ENCODE measurements at regions not wholly inside any gene's neighbourhood (a gene's known extent, or its start where the extent isn't known, plus 50 kb on each side); places are given as distances from the start of the nearest gene placed in this dataset.

DNA sequence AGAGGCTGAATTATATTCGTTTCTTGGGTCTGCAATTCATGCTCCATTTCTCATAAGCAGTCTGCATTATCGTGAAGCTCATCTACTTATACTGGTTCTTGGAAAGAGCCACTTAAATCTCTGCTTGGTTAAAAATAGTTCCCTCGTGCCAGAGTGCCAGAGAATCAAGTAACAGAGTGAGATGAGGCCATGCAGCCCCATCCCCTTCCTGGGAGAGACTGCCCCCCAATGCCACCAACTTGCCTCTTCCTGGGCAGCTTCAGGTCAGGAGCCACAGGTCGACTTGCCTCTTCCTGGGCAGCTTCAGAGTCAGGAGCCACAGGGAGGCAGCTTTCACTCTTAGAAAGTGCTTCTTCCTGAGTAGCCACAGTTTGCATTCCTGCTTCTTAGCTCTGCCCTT, 223.9 kb upstream of the ZBED5 start (continued):
- TF ChIP-seq, protein P1, sequence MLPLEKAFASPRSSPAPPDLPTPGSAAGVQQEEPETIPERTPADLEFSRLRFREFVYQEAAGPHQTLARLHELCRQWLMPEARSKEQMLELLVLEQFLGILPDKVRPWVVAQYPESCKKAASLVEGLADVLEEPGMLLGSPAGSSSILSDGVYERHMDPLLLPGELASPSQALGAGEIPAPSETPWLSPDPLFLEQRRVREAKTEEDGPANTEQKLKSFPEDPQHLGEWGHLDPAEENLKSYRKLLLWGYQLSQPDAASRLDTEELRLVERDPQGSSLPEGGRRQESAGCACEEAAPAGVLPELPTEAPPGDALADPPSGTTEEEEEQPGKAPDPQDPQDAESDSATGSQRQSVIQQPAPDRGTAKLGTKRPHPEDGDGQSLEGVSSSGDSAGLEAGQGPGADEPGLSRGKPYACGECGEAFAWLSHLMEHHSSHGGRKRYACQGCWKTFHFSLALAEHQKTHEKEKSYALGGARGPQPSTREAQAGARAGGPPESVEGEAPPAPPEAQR (CRISPR knock-in tag; IDR thresholded peaks at IDR 0.05), result no peak
- TF ChIP-seq ZNF317 (CRISPR knock-in tag; IDR thresholded peaks at IDR 0.05; ENCODE audit: borderline replicate concordance, low read depth) (no peak), ZBTB21 (CRISPR knock-in tag; IDR thresholded peaks at IDR 0.05; ENCODE audit: borderline replicate concordance) (no peak)

GRCh38 chr11:11081288-11081687, 223.4 kb upstream of the ZBED5 start:
- TF ChIP-seq KAT7 (CRISPR knock-in tag; IDR thresholded peaks at IDR 0.05; ENCODE audit: borderline replicate concordance) (no peak), NFYB (CRISPR knock-in tag; conservative IDR thresholded peaks at IDR 0.05; ENCODE audit: low read depth) (no peak), GRHL2 (CRISPR knock-in tag; IDR thresholded peaks at IDR 0.05; ENCODE audit: insufficient replicate concordance, severe bottlenecking) (no peak), ETV6 (CRISPR knock-in tag; IDR thresholded peaks at IDR 0.05) (0 out of 2 replicates have a peak, but pooled peaks have one; percentile 35)
- TF ChIP-seq, protein P2, sequence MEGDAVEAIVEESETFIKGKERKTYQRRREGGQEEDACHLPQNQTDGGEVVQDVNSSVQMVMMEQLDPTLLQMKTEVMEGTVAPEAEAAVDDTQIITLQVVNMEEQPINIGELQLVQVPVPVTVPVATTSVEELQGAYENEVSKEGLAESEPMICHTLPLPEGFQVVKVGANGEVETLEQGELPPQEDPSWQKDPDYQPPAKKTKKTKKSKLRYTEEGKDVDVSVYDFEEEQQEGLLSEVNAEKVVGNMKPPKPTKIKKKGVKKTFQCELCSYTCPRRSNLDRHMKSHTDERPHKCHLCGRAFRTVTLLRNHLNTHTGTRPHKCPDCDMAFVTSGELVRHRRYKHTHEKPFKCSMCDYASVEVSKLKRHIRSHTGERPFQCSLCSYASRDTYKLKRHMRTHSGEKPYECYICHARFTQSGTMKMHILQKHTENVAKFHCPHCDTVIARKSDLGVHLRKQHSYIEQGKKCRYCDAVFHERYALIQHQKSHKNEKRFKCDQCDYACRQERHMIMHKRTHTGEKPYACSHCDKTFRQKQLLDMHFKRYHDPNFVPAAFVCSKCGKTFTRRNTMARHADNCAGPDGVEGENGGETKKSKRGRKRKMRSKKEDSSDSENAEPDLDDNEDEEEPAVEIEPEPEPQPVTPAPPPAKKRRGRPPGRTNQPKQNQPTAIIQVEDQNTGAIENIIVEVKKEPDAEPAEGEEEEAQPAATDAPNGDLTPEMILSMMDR (IDR thresholded peaks at IDR 0.05), result no peak
- Mint-ChIP-seq H3K36me3 (no peaks in the 10 kb centered on the region), H3K27me3 (ENCODE audit: low read depth) (peaks cover 7% of the 10 kb centered on the region; the same call in 1 of the 2 replicates), H3K27ac (no peak overlapping the region), H3K4me1 (peaks cover 65% of the 10 kb centered on the region), H3K4me3 (no peak overlapping the region), H3K9me3 (peaks cover 14% of the 10 kb centered on the region)
- CTCF ChIA-PET, result interaction anchor here (0.9 to 2.0 kb wide), 8 partner anchors 9 to 139 kb away, joined by 3 to 14 read pairs (median 7); no protein-coding TSS in a partner anchor
- DNase-seq (ENCODE audit: low spot score) (no peak), ATAC-seq (peak; percentile 41)
- POLR2A ChIA-PET, result interaction anchor here (1.0 kb wide), 1 partner anchor 10 kb away, joined by 3 read pairs; no protein-coding TSS in a partner anchor

DNA sequence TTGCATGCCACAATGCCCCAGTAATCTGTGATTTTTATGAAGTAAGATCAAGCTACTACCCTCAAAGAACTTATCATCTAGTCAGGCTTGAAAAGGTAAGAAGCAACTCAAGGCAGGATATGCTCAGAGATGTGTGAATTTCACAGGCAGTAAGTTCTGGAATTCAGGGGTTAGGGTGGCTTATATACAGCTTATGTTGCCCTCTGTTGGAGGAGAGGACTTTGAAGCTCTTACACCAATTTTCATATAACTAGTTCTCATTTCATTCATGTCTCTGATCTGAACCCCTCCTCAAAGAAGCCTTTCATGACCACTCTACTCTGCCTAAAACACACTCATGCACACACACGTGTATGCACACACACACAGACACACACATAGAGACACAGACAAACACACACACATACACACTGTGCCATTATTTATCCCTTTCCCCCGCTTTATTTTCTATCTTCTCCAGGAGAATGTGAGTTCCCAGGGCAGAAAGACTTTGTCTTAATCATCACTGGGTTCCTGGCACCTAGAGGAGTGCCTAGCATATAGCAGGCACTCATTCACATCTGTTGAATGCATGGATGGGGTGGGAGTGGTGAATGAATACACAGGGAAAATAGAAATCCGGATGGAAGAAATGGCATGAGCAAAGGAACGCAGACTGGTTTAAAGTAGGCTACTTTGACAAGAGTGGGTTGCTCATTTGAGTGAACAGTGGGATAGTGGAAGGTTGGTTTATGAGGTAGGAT, 220.7 kb upstream of the ZBED5 start:
- TF ChIP-seq ZNF219 (CRISPR knock-in tag; IDR thresholded peaks at IDR 0.05; ENCODE audit: borderline replicate concordance) (no peak), GABPB1 (CRISPR knock-in tag; IDR thresholded peaks at IDR 0.05) (no peak), PRDM15 (CRISPR knock-in tag; IDR thresholded peaks at IDR 0.05) (no peak), HMGA2 (CRISPR knock-in tag; IDR thresholded peaks at IDR 0.05) (no peak), ZNF138 (CRISPR knock-in tag; conservative IDR thresholded peaks at IDR 0.05) (no peak), MYBL2 (CRISPR knock-in tag; IDR thresholded peaks at IDR 0.05) (no peak), ZNF396 (CRISPR knock-in tag; IDR thresholded peaks at IDR 0.05; ENCODE audit: borderline replicate concordance) (no peak), NFYB (CRISPR knock-in tag; conservative IDR thresholded peaks at IDR 0.05; ENCODE audit: low read depth) (no peak)
- TF ChIP-seq, protein P3, sequence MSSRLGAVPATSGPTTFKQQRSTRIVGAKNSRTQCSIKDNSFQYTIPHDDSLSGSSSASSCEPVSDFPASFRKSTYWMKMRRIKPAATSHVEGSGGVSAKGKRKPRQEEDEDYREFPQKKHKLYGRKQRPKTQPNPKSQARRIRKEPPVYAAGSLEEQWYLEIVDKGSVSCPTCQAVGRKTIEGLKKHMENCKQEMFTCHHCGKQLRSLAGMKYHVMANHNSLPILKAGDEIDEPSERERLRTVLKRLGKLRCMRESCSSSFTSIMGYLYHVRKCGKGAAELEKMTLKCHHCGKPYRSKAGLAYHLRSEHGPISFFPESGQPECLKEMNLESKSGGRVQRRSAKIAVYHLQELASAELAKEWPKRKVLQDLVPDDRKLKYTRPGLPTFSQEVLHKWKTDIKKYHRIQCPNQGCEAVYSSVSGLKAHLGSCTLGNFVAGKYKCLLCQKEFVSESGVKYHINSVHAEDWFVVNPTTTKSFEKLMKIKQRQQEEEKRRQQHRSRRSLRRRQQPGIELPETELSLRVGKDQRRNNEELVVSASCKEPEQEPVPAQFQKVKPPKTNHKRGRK (CRISPR knock-in tag; IDR thresholded peaks at IDR 0.05; ENCODE audit: borderline replicate concordance), result no peak
- TF ChIP-seq, protein P4, sequence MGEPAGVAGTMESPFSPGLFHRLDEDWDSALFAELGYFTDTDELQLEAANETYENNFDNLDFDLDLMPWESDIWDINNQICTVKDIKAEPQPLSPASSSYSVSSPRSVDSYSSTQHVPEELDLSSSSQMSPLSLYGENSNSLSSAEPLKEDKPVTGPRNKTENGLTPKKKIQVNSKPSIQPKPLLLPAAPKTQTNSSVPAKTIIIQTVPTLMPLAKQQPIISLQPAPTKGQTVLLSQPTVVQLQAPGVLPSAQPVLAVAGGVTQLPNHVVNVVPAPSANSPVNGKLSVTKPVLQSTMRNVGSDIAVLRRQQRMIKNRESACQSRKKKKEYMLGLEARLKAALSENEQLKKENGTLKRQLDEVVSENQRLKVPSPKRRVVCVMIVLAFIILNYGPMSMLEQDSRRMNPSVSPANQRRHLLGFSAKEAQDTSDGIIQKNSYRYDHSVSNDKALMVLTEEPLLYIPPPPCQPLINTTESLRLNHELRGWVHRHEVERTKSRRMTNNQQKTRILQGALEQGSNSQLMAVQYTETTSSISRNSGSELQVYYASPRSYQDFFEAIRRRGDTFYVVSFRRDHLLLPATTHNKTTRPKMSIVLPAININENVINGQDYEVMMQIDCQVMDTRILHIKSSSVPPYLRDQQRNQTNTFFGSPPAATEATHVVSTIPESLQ (CRISPR knock-in tag; IDR thresholded peaks at IDR 0.05), result no peak

More for the DNA sequence above, 220.7 kb upstream of the ZBED5 start:
- ATAC-seq (peak; percentile 33), DNase-seq (ENCODE audit: low spot score) (no peak)
- peaks cover 8% of the 10 kb centered on the region for H3K9me3 Mint-ChIP-seq
- no peaks in the 10 kb centered on the region for H3K36me3 Mint-ChIP-seq
- POLR2A ChIA-PET, result no interaction called here
- peaks cover 7% of the 10 kb centered on the region for H3K27me3 Mint-ChIP-seq (ENCODE audit: low read depth)
- CTCF ChIA-PET, result interaction anchor here (0.7 to 2.2 kb wide), 8 partner anchors 13 to 200 kb away, joined by 3 to 29 read pairs (median 4); no protein-coding TSS in a partner anchor
- H3K4me3 Mint-ChIP-seq, result no peak overlapping the region
- peaks cover 70% of the 10 kb centered on the region for H3K4me1 Mint-ChIP-seq
- H3K27ac Mint-ChIP-seq, result no peak overlapping the region
